Hematopoietic multipotent progenitor cell treated with erythropoietin and hydrocortisone succinate and interleukin-3 and kit ligand, for 4 days (in vitro differentiated cells): ENCODE measurements at regions not wholly inside any gene's neighbourhood (a gene's known extent, or its start where the extent isn't known, plus 50 kb on each side); places are given as distances from the start of the nearest gene placed in this dataset.
"Not testable (repeated sequence)": the region's sequence is repeated elsewhere in the genome, so short reads cannot be mapped to it uniquely, and the experiment has no call there.

Source experiments
- DNase-seq: peaks from one replicate; pipeline ENCODE4 v3.0.0-alpha.2; 2015

GRCh38 chr5:2376486-2376885, 375.0 kb downstream of the IRX2 start:
- no peak for DNase-seq

- no peak for DNase-seq
Measured at GRCh38 chr5:2375757-2376250, 375.7 kb downstream of the IRX2 start.

- no peak for DNase-seq
Measured at GRCh38 chr5:2375291-2375690, 376.2 kb downstream of the IRX2 start.

GRCh38 chr5:2374703-2375102, 376.8 kb downstream of the IRX2 start:
- DNase-seq: no peak

- DNase-seq: no peak
Measured at GRCh38 chr5:2373631-2374030, 377.8 kb downstream of the IRX2 start.

- no peak for DNase-seq
Measured at GRCh38 chr5:2371419-2371710, 380.1 kb downstream of the IRX2 start.

- DNase-seq: no peak
Measured at GRCh38 chr5:2370626-2371418, 380.7 kb downstream of the IRX2 start.

- DNase-seq: no peak
Measured at GRCh38 chr5:2369178-2369577, 382.3 kb downstream of the IRX2 start.

GRCh38 chr5:2366816-2367215, 384.7 kb downstream of the IRX2 start:
- DNase-seq: no peak

GRCh38 chr5:2357309-2357708, 394.2 kb downstream of the IRX2 start:
- DNase-seq: no peak

- DNase-seq: no peak
Measured at GRCh38 chr5:2355859-2356258, 395.6 kb downstream of the IRX2 start.

GRCh38 chr5:2353871-2354440, 397.5 kb downstream of the IRX2 start:
- DNase-seq: no peak

- no peak for DNase-seq
Measured at GRCh38 chr5:2353211-2353610, 398.3 kb downstream of the IRX2 start.

- DNase-seq: no peak
Measured at GRCh38 chr5:2352101-2352861, 399.2 kb downstream of the IRX2 start.

GRCh38 chr5:2349768-2350167, 401.7 kb downstream of the IRX2 start:
- DNase-seq: not testable (repeated sequence)

GRCh38 chr5:2338686-2339085, 412.8 kb downstream of the IRX2 start:
- no peak for DNase-seq

- no peak for DNase-seq
Measured at GRCh38 chr5:2335733-2336515, 415.6 kb downstream of the IRX2 start.

GRCh38 chr5:2335125-2335732, 416.2 kb downstream of the IRX2 start:
- DNase-seq: no peak

GRCh38 chr5:2334719-2335118, 416.8 kb downstream of the IRX2 start:
- DNase-seq: no peak

GRCh38 chr5:2333291-2333690, 418.2 kb downstream of the IRX2 start:
- no peak for DNase-seq

GRCh38 chr5:2332521-2332920, 419.0 kb downstream of the IRX2 start:
- DNase-seq: no peak

- DNase-seq: no peak
Measured at GRCh38 chr5:2330325-2331130, 420.9 kb downstream of the IRX2 start.
